Prostate gland (tissue), 2 donors: ENCODE measurements at regions not wholly inside any gene's neighbourhood (a gene's known extent, or its start where the extent isn't known, plus 50 kb on each side); places are given as distances from the start of the nearest gene placed in this dataset.

Source experiments
- DNase-seq: peaks from one replicate; pipeline ENCODE4 v3.0.0-alpha.2; 2019; ENCODE audit warnings: low spot score
- H3K27ac ChIP-seq, 2 donors: fragments of 200-600 bp; sonication (generic); 2 replicates each; pipeline ENCODE4 v1.5.1; 2017 to 2019
- H3K27me3 ChIP-seq: fragments of 200-600 bp; sonication (generic); replicated peaks from 2 replicates; pipeline ENCODE4 v1.5.1; 2019; ENCODE audit not compliant: insufficient read depth
- H3K36me3 ChIP-seq, 2 donors: fragments of 200-600 bp; sonication (generic); 1 replicate in 1 of 2; 2 replicates in 1 of 2; pipeline versions ENCODE4 v1.5.1 to v1.8.1; 2017 to 2019
- H3K4me1 ChIP-seq: fragments of 200-600 bp; sonication (generic); replicated peaks from 2 replicates; pipeline ENCODE4 v1.5.1; 2019
- H3K4me3 ChIP-seq, 2 donors: fragments of 200-600 bp; sonication (generic); 2 replicates each; pipeline ENCODE4 v1.5.1; 2017 to 2019
- H3K9me3 ChIP-seq: fragments of 200-600 bp; sonication (generic); 2 replicates; pipeline ENCODE4 v1.5.1; 2017
- POLR2A ChIP-seq: fragments of 450-650 bp; IDR thresholded peaks from one replicate; pipeline ENCODE4 v1.6.1; 2016; ENCODE audit warnings: antibody characterized with exemption, mild to moderate bottlenecking
- POLR2AphosphoS5 ChIP-seq: sonication (generic); formaldehyde crosslinking; IDR thresholded peaks from one replicate; pipeline ENCODE4 v1.6.1; 2017; ENCODE audit warnings: antibody characterized with exemption
- WGBS: methylation state at CpG from one replicate; pipeline ENCODE4 v1.1.5; 2018; 5-methylcytosine and 5-hydroxymethylcytosine counted together
- intact Hi-C: fragments of 100-400 bp; cut with DNase I; formaldehyde crosslinking; loops from one replicate; pipeline ENCODE4 v1.14.2; 2022
- TF ChIP-seq, protein P1 (sequence below), 4 experiments: fragments of 200-600 bp in 2 of 4; fragments of 450-650 bp in 2 of 4; sonication (generic) in 2 of 4; IDR thresholded peaks; 1 replicate in 3 of 4; 2 replicates in 1 of 4; pipeline ENCODE4 v1.5.1; 2016 to 2019; ENCODE audit warnings: antibody characterized with exemption in 4 of 4, mild to moderate bottlenecking in 2 of 4, moderate library complexity in 2 of 4

- intact Hi-C loops: no loop called here
- Histone ChIP-seq H3K4me3 (no peak overlapping the region), H3K9me3 (no peaks in the 10 kb centered on the region), H3K27ac (no peak overlapping the region), H3K4me1 (no peaks in the 10 kb centered on the region), H3K27me3 (no peaks in the 10 kb centered on the region), H3K36me3 (no peaks in the 10 kb centered on the region)
- DNase-seq: no peak
- TF ChIP-seq POLR2AphosphoS5 (no peak), POLR2A (no peak)
- TF ChIP-seq, protein P1, sequence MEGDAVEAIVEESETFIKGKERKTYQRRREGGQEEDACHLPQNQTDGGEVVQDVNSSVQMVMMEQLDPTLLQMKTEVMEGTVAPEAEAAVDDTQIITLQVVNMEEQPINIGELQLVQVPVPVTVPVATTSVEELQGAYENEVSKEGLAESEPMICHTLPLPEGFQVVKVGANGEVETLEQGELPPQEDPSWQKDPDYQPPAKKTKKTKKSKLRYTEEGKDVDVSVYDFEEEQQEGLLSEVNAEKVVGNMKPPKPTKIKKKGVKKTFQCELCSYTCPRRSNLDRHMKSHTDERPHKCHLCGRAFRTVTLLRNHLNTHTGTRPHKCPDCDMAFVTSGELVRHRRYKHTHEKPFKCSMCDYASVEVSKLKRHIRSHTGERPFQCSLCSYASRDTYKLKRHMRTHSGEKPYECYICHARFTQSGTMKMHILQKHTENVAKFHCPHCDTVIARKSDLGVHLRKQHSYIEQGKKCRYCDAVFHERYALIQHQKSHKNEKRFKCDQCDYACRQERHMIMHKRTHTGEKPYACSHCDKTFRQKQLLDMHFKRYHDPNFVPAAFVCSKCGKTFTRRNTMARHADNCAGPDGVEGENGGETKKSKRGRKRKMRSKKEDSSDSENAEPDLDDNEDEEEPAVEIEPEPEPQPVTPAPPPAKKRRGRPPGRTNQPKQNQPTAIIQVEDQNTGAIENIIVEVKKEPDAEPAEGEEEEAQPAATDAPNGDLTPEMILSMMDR (IDR thresholded peaks at IDR 0.05): no peak
Observed at GRCh38 chr12:83541446-83541845, 854.7 kb downstream of the TMTC2 start.

DNA sequence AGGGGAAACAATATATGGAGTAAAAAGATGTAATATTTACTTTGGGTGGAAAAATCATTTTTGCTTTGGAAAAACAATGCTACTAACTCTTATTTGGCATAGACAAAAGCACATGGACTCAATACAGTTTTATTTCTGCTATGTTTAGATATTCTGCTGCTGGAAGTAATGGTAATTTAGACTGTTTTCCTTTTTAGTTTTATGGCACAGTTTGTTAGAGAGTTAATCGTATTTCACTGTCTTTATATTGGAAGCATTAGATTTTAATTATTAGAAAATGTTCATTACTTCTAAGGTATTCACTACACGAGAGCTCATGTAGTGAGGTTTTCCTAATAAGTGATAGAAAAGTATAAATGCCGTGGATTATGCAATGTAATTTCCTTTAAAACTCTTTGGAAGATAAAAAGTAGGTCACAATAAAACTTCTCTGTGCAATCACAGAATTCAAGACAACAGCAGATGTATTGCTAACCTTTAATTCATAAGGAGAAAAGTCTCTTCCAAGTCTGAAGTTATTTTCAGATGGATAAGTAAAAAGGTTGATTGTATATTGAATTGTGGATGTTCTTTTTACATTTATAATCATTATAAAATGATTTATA lies 851.8 kb downstream of the TMTC2 start:
- Histone ChIP-seq H3K9me3 (no peaks in the 10 kb centered on the region), H3K36me3 (no peaks in the 10 kb centered on the region), H3K27me3 (no peaks in the 10 kb centered on the region), H3K4me1 (no peaks in the 10 kb centered on the region), H3K27ac (no peak overlapping the region), H3K4me3 (no peak overlapping the region)
- 54% methylated on average over 3 of the region's 3 CpGs for whole genome bisulfite sequencing
- no peak for DNase-seq
- TF ChIP-seq, protein P1 (IDR thresholded peaks at IDR 0.05): no peak
- no peak for TF ChIP-seq POLR2A
- TF ChIP-seq POLR2AphosphoS5: no peak
- intact Hi-C loops: no loop called here

DNA sequence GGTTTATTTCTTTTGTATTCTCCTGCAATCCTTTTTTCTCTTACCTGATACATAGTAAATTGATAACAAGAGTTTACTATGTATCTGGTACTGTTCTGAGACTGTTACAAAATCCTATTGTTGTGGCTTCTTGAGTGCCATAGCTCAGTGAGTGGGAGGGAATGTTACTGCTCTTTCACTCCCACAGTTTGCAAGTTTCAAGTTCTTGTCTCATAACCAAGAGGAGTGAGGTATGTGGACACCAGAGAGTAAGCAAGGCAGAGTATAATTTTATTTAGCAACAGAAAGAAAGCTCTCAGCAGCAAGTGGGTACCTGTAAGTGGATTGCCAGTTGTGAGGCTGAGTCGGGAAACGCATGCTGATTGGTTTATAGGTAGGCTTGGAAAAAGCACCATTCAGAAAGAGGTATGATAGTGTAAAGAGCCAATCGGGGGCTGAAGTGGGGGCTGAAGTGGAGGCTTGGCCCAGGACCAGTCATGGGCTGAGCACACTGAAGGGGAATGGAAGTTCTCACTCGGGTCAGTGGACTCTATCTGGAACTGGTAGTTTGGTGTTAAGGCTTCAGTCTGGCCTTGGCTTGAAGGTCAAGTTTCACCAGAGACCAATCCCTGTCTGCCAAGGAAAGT lies 850.8 kb downstream of the TMTC2 start:
- H3K27me3 ChIP-seq: no peaks in the 10 kb centered on the region
- H3K4me3 ChIP-seq: no peak overlapping the region
- no peak for TF ChIP-seq POLR2AphosphoS5
- TF ChIP-seq, protein P1 (IDR thresholded peaks at IDR 0.05): no peak
- H3K27ac ChIP-seq: no peak overlapping the region
- WGBS: 84% methylated on average over 4 of the region's 4 CpGs
- intact Hi-C loops: no loop called here
- no peaks in the 10 kb centered on the region for H3K9me3 ChIP-seq
- no peaks in the 10 kb centered on the region for H3K36me3 ChIP-seq
- no peak for DNase-seq
- no peaks in the 10 kb centered on the region for H3K4me1 ChIP-seq

DNA sequence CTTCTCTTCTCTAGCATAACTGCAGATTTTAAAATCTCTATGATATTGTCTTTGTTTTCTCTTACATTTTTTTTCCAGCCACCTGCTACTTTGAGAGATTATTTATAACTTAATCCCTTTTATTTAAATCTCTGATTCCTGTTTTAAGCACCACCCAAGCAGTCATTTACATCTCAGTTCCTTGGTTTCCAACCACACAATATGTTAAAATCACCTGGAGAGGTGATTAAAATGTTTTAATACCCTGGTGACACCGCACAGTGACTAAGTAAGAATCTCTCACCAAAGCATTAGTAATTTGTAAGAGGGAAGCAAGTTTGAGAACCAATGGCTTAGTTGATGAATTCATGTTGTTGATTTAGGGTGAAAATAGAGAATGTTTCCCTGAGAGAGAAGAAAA lies 849.8 kb downstream of the TMTC2 start:
- Histone ChIP-seq H3K36me3 (no peaks in the 10 kb centered on the region), H3K27ac (no peak overlapping the region), H3K4me1 (no peaks in the 10 kb centered on the region), H3K27me3 (no peaks in the 10 kb centered on the region), H3K4me3 (no peak overlapping the region), H3K9me3 (no peaks in the 10 kb centered on the region)
- no peak for DNase-seq
- 97% methylated on average over 1 of the region's 1 CpG for WGBS
- intact Hi-C loops: no loop called here
- TF ChIP-seq POLR2AphosphoS5 (no peak), POLR2A (no peak)
- TF ChIP-seq, protein P1 (IDR thresholded peaks at IDR 0.05): no peak

GRCh38 chr12:83528571-83528970 lies 841.9 kb downstream of the TMTC2 start:
- TF ChIP-seq POLR2A: no peak
- TF ChIP-seq, protein P1 (IDR thresholded peaks at IDR 0.05): no peak
- TF ChIP-seq POLR2AphosphoS5: no peak
- Histone ChIP-seq H3K36me3 (no peaks in the 10 kb centered on the region), H3K9me3 (no peaks in the 10 kb centered on the region), H3K4me3 (no peak overlapping the region), H3K4me1 (no peaks in the 10 kb centered on the region), H3K27ac (no peak overlapping the region), H3K27me3 (no peaks in the 10 kb centered on the region)
- intact Hi-C loops: no loop called here
- 85% methylated on average over 1 of the region's 1 CpG for WGBS
- no peak for DNase-seq
